Ecto neural progenitor cell (in vitro differentiated cells): ENCODE measurements at regions not wholly inside any gene's neighbourhood (a gene's known extent, or its start where the extent isn't known, plus 50 kb on each side); places are given as distances from the start of the nearest gene placed in this dataset.

ENCODE experiments used
- DNase-seq: peaks from one replicate; pipeline ENCODE4 v3.0.0-alpha.2; 2018; ENCODE audit warnings: low spot score

DNA sequence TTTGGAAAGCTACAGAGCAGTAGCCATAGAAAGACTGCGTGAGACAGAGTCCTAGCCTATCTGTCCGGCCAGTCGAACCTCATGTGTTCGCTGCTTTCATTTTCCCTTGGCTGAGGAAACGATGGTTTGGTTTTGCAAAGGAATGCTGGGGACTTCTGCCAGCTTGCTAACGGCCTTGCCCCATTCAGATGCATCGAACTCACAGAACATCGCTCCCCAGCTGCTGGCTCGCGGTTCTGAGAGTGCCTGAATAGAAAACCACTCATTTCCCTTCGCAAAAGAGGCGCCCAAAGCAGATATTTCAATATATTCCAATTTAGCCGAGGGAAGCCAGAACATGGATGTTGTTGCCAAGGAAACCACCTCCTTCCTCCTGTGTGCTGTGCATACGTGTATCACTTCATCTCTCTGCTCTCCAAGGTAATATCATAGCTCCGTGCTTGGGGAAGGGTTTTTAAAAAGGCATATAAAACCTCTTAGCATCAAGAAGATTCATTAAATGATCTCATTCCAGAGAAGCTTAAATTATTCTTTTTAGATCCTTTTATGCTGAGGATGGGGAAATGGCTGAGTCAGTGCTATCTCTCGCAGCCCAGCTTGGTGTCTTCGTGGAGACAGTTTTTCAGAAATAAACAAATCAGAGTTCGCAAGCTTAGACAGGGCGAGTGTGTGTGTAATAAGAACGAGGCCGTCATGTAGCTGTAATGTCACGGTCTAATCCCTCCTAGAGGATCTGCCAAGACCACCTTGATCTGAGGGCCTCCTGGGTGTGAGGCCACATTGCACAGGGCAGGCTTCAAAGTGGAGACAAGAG, 215.2 kb downstream of the RPS24 start:
- DNase-seq: no peak

DNA sequence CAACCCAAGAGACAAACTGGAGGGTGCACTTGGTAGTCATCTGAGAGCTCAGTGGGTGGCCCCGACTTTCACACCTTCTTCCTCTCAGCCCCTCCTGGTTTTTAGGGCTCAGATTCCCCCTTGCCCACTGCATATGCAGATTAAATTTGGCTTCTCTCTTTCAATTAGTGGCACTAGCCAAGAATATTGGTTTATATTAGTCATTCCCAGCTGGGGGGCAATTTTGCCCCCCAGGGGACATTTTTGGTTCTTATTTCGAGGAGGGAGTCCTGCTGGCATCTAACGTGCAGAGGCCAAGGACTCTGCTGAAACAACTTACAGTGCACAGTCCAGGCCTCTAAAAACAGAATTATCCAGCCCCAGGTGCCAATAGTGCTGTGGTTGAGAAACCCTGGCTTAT, 216.0 kb downstream of the RPS24 start:
- no peak for DNase-seq

DNA sequence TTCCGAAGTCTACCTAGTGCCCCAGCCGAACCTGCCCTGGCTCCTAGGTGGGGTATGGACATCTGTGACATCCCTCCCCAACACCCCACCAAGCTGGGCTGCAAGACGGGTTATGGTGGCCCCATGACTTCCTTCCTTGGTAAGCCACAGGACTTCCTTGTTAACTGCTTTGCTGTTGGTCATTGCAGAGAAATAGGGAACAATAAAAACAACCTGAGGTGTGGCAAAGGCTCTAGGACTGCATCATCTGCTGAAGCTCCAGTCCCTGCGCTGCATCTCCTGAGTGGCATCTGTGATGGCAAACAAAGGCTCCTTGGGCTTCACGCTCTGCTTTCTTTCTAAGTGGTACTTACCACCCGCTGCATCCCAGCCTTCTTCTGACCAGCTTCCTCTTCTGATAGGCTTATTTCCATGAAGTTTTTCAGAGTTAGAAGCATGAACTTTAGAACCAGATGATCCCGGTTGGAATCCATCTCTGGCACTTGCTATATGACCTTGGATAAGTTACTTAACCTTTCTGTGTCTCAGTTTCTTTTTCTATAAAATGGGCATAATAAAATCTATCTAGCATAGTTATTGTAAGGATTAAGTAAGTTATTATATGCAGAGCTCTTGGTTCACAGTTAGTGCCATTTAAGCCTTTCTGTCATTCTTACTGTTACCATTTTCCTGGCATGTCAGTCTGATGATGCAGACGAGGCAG, 216.8 kb downstream of the RPS24 start:
- no peak for DNase-seq

DNA sequence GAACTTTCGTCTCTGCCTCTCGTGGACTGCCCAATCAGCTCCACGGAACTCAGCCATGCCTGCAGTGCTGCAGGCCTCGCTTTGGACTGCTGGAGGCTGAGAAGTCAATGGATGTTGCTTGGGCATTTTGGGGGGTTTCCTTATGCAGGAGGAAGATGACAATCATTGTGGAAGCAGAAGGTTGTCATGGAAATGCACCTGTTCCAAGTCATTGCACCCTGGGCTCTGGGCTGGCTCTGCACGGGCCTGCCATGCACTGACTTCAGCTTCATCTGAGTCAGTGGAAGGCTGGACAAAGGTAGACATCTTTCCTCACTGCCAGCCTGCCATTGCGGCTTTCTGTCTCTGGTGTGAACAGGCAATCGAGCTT, 217.3 kb downstream of the RPS24 start:
- DNase-seq: no peak

DNA sequence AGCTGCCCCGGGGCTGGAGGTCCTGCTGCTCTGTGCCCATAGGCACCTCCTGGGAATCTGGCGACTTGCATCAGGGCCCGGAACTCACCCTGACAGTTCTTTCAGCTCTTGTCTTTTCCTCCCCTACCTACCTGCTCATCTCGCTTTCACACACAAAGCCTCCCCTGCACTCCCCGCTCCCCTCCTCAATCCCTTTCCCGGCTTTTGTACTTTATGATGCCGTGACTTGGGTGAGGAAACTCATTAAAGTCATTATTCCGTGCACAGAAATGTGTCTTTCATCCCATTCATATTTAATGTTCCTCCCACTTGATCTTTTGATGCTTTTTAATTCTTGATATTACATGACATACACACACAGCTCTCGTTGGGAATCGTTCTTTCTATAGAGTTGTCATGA, 218.6 kb downstream of the RPS24 start:
- DNase-seq: no peak

DNA sequence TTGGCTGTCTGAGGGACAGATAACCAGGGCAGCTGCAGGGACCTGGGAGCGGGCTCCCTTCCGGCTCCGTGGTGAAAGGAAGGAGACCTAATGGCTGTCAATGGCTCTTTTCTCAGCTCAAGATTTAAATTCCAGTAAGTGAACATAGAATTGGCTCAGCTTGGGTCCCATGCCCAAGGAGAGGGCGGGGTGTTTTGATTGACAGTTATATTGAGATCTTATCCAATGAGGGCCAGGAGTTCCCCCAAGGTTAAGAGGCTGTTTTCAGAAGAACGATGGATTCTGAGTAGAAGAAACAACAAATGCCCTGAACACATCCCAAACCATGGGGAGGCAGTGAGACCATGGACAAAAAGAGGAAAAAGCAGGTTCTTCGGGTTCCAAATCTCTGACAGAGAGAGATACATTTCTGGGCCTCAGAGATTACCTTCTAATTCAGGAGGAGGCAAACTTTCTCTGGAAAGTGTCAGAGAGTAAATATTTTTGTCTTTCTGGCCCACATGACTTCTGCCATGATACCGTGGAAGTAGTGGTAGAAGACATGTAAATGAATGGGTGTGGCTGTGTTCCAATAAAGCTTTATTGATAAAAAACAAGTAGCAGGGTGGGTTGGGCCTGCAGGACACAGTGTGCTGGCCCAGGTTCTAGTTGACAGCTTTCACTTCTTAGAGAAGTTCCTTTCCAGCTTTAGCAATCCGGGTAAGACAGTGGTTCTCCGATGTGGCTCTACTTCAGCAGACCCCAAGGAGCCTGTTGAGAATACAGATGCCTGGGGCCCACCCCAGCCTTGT, 219.6 kb downstream of the RPS24 start:
- no peak for DNase-seq

DNA sequence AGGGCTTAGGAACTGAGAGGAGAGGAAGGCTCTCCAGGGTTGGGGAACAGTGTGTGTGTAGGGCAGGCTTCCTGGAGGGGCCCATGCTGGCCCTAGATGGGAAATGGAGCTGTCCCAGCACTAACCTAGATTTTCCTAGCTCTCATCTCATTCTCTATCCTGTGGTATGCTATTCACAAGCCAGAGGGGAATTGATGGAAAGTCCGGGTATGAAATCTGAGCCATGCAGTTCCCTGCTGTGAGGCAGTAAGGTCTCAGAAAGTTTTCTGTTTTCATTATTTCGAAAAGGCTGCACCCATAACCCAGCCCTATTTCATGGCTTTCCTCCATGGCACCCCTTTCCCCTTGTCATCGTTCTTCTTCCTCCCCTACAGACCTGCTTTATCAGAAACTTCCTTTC, 220.3 kb downstream of the RPS24 start:
- DNase-seq: no peak

DNA sequence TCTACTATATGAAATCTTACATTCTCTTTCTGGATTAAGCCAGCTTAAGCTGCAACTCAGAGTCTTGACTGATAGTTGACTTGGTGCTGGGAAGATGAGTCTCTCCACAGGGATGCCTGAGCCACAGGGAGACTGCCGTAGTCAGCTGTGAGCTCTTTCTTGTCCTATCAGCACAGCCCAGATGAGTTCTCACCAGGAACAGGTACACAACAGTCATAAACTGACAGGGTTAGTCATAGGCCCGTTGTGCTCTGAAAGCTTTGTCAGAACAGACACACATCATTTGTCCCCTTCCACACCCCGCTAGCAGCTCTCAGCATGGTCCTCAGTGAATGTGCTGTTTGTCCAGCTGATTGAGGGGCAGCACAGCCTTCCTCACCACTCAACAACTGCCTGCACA, 221.6 kb downstream of the RPS24 start:
- no peak for DNase-seq

DNA sequence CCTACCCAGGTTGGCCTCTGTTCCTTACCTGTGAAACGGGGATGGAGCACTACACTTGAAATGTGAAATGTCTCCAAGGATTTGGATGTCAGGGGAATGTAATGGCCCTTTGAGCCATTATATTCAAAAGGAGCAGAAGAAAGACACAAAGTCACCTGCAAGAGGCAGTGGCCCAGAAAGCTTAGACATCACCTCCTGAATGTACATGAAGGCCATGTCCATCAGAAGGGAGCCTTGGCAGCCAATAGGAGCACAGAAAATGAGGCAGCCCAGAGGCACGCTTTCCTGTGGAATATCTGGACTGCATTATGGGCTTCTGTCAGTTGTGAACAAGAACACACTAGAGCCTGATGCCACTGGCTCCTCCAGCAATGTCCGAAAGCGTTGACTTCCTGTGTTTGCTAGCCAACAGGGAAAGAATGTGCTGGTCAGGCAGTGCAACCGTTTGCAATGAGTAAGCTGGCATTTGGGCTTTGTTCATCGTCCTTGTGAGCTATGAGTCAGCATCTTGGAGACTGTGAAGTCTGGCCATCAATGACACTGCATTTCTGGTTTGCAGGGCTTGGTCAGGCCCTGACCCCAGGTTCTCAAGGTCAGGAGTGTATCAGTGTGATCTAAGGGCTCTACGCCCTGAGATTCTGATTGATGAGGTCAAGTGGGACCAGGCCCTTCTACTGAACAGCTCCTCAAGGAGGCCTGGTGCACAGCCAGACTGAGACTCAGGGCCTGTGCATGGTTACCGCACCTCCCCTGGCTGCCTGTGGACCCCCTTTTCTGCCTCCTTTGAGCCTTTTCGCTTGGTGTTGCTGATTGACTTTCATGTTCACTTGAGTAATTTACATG, 222.4 kb downstream of the RPS24 start:
- no peak for DNase-seq

DNA sequence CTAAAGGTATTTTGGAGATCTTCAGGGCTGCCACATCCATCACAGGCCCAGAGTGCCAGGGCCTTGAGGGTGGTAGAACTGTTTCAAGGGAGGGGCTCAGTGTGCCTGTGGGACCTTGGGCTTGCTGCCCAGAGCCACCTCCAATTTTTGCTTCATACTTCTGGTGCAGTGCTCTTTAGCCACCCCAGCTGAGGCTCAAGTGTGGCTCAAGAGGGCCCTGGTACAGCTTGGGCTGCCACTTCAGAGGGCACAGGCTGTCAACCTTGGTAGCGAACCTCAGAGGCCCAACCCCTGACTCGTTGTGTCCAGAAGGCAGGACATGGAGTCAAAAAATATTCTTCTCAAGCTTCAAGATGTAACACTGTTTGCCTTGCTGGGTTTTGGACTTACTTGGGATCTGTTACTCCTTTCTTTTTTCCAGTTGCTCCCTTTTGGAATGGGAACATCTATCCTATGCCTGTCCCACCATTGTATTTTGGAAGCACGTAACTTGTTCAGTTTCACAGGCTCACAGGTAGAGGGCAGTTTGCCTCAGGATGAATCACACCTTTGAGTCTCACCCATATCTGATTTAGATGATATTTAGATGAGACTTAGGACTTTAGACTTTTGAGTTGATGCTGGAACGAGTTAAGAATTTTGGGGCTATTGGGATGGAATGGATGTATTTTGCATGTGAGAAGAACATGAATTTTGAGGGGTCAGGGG, 224.8 kb downstream of the RPS24 start:
- no peak for DNase-seq

DNA sequence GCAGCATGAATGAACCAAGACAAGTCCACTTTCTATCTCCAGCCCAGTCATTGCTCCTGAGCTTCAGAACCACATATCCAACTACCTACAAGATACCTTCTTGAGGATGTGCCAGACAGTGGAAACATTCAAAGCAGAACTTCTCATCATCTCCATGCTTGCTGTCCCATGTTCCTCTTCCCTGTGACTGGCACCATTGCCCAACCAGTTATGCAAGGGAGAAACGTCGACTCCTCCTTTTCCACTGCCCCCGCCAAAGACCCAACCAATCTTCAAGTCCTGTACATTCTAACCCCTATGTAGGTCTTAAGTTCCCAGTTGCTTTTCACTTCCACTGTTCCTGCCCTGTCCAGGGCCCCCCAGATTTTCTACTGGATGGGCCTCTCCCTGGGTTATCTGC, 225.7 kb downstream of the RPS24 start:
- no peak for DNase-seq

DNA sequence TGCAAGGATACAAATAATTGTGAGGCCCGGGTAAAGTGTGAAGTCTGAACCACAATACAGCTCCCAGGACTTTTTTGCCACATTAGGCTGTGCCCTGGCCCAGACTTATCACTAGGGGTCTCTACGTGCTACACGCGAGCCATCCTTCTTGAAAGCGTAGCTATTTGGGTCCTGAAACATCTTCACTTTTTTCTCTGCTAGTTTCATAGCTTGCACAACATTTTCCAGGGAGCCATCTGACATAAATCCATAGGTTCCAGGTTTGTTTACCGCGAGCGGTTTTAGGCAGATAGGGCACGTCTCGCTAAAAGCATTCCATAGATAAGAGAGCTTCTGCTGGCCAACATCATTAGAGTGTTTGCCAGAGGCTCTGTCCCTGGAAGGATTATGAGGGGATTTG, 226.5 kb downstream of the RPS24 start:
- DNase-seq: no peak

DNA sequence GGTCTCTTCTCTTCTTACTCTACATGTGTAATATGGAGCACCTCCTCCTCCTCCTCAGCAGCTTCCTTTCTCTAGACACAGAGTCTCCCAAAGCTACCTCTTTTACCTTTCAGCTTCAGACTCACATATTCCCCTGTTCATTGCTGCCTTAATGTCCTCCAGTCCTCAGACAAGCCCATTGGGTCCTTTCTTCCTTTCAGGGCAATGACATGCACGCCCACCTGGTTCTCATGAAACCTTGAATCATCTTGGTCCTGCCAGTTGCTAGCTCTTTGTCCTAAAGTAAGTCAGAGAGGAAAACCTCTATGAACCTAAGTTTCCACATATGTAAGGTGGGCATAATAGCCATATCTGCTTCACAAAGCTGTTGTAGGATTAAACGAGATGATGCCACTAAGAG, 227.0 kb downstream of the RPS24 start:
- no peak for DNase-seq

DNA sequence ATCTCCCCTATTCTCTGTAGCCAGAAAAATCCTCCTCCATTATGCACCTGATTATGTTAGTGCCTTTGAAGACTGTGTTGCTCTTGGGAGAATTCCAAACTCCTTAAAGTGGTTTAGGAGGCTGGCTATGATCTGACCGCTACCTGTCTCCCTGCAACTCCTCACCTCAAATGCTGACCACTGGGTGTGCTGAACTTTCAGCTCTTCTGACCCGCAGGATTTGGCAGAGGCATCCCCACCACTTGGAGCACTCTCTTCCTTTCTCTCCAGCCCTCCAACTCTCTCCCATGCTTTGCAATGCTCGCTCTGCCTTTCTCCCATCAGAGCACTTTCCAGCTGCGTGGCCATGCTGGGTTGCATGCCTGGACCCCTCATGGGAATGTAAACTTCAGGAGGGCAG, 227.6 kb downstream of the RPS24 start:
- no peak for DNase-seq

DNA sequence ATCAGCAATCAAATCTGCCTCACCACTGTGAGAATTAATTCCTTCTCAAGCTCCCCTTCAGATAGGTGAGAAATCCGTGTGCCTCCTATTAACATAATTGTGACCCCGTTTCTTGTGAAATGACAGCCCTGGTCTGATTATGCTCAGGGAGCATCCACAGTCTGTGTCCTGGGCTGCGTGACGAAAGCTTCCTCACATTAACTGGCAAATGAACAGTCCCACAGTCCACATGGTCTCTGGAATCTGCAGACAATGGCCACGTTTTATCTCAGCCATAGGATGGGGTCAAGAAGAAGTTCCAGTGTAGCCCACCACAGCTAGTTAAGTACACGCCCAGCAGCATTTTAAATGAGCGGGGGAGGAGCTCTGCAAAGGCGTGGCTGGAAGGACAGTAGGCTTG, 229.2 kb downstream of the RPS24 start:
- DNase-seq: no peak

DNA sequence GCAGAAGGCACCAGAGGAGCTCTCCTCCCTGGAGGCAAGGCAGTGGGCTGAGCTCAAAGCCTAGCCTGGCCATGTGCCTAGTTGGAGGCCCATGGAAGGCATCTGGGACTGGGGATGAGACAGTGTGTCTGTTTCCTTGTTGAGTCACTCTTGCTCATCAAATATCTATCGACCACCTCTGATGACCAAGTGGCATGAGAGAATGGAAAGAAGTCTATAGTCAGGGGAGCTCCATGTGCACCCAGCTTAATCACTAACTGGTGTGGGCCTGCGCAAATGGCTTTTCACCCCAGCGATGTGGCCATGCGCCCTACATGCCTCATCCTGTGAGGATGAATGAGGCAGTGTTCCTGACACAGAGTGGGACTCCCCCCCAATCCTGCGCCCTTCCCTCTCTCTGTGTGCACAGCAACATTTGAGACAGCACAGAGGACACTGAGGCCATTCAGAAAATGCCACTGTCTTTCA, 229.9 kb downstream of the RPS24 start:
- DNase-seq: no peak

DNA sequence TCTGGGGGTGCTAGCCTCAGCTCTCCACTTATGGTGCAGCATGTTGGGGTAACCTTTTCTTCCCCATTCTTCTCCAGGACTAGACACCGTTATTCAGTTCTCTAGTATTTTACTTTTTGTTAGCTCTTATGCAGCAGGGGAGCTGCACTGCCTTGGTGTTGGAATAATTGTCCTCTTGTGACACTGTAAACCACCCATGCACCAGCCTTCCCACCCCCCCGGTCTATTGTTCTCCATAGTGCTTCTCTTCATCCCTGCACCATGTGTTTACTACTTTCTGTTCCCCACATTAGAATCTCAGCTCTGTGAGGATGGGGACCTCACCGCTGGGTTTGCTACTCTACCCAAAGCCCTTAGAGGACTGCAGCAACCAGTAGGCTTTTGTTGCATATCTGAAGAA, 230.7 kb downstream of the RPS24 start:
- no peak for DNase-seq

DNA sequence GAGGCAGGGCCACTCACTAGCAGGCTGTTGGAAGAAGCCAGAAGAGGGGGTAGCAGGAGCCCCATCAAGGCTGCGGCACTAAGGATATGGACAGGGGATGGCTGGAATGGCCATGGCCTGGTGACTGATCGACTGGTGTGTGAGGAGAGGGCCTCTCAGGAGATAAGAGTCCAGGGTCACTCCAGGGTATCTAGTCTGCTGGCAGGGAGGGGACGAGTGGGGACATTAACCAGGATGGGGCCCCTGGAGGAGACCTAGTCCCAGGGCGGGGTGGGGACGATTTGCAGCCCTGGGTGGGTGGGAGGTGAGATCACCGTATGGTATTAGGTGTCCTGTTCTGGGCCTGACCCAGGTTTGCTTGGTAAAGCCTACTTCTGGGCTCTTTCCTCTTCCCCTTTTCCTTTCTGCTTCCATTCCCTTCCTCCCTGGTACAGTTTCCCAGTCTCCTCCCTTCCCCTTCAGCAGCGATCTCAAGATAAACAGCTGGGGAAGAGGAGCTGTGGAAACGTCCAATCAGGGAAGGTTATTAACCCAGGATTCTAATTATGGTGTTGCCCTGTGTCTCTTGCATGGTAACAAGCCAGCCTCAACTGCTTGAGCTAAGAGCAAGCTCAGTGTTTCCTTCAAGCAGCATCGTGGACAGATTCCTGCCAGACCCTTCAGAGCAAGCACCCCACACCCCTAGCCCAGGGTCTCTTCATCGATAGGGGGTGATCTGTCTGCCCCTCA, 233.2 kb downstream of the RPS24 start:
- DNase-seq: no peak

DNA sequence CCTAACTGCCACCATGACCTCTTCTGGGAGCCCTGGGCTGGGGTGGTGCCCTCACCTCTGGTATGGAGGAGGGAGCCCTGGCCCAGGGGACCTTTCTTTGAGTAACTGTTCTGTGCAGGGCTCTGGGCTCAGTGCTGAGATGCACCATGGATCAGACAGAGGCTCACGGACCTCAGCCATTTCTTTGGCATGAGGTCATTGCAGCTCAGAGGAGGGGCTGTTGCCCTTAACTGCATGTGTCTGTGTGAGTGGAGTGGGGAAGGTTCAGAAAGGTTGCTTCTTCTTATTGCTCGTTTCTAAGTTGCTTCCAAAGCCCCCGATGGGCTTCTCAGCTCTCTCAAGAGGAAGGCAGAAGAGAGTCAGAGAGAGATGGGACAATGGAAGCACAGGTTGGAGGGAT, 233.9 kb downstream of the RPS24 start:
- DNase-seq: no peak

DNA sequence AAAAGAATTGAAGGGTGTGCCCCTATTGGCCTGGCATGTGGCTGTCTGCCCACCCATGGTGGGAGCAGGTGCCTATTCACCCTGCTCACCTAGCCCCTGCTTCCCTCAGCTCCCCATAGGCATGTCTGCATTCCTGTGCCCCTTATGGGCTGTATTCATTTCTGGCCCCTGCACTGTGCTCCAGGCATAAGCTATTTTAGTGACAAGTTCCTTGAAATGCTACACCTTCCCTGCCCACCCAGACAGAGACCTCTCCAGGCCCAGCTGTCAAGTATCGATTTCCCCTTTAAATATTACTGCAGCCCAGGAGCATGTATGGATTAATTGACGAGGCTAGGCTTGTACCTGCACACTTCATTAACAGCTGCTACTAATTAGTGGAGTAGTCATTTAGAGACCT, 235.4 kb downstream of the RPS24 start:
- no peak for DNase-seq

DNA sequence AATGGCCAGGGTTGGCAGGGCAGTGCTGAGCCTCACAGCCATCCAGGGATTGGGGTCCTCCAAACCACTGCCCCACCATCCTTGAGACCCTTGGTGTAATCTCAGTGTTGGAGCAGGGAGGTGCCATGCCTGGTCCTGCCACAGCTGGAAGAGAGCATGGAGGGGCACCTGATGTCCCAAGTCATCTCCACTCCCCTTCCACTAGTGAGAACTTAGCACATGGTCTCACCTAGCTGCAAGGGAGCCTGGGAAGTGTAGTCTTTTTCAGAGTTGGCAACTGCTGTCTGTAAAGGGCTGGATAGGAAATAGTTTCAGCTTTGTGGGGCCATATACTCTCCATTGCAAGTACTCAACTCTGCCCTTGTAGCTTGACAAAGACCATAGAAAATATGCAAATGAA, 238.7 kb downstream of the RPS24 start:
- no peak for DNase-seq
